ENCODE measurements at regions not wholly inside any gene's neighbourhood (a gene's known extent, or its start where the extent isn't known, plus 50 kb on each side); places are given as distances from the start of the nearest gene placed in this dataset.
"Not testable (repeated sequence)": the region's sequence is repeated elsewhere in the genome, so short reads cannot be mapped to it uniquely, and the experiment has no call there.

GRCh38 chr12:73973486-73973885 is 564.1 kb upstream of the ATXN7L3B start:
- H3K36me3 ChIP-seq = no peaks in the 10 kb centered on the region
- H3K27ac ChIP-seq = no peak overlapping the region
- no peak overlapping the region for H3K4me3 ChIP-seq
- H3K27me3 ChIP-seq = no peaks in the 10 kb centered on the region
- TF ChIP-seq EP300 (IDR thresholded peaks at IDR 0.05) = no peak
- TF ChIP-seq POLR2AphosphoS5 (IDR thresholded peaks at IDR 0.05) = no peak
- TF ChIP-seq POLR2A (IDR thresholded peaks at IDR 0.05) = no peak
- TF ChIP-seq CTCF (IDR thresholded peaks at IDR 0.05) = no peak
- 59% methylated on average over 1 of the region's 1 CpG for WGBS
- DNase-seq (ENCODE audit: low spot score in 2 of 2) = no peak
- H3K9me3 ChIP-seq = no peaks in the 10 kb centered on the region
- H3K4me1 ChIP-seq = no peaks in the 10 kb centered on the region

GRCh38 chr12:73984552-73984951 is 553.1 kb upstream of the ATXN7L3B start:
- DNase-seq (ENCODE audit: low spot score in 2 of 2) = no peak
- Histone ChIP-seq H3K4me3 (no peak overlapping the region), H3K27ac (no peak overlapping the region), H3K36me3 (no peaks in the 10 kb centered on the region), H3K4me1 (no peaks in the 10 kb centered on the region), H3K9me3 (no peaks in the 10 kb centered on the region), H3K27me3 (no peaks in the 10 kb centered on the region)
- WGBS = 89% methylated on average over 1 of the region's 1 CpG
- TF ChIP-seq POLR2A (IDR thresholded peaks at IDR 0.05) (no peak), EP300 (IDR thresholded peaks at IDR 0.05) (no peak), CTCF (IDR thresholded peaks at IDR 0.05) (no peak), POLR2AphosphoS5 (IDR thresholded peaks at IDR 0.05) (no peak)

- TF ChIP-seq POLR2A (IDR thresholded peaks at IDR 0.05) (no peak), CTCF (IDR thresholded peaks at IDR 0.05) (no peak), POLR2AphosphoS5 (IDR thresholded peaks at IDR 0.05) (no peak), EP300 (IDR thresholded peaks at IDR 0.05) (no peak)
- H3K9me3 ChIP-seq = no peaks in the 10 kb centered on the region
- H3K4me1 ChIP-seq = no peaks in the 10 kb centered on the region
- no peaks in the 10 kb centered on the region for H3K27me3 ChIP-seq
- H3K4me3 ChIP-seq = no peak overlapping the region
- no peak for DNase-seq (ENCODE audit: low spot score in 2 of 2)
- no peak overlapping the region for H3K27ac ChIP-seq
- H3K36me3 ChIP-seq = no peaks in the 10 kb centered on the region
- WGBS = 63% methylated on average over 3 of the region's 3 CpGs
Measured at GRCh38 chr12:73991138-73991537, 546.5 kb upstream of the ATXN7L3B start.

- no peak overlapping the region for H3K4me3 ChIP-seq
- WGBS = 79% methylated on average over 1 of the region's 1 CpG
- H3K27me3 ChIP-seq = no peaks in the 10 kb centered on the region
- no peaks in the 10 kb centered on the region for H3K36me3 ChIP-seq
- no peak overlapping the region for H3K27ac ChIP-seq
- TF ChIP-seq POLR2AphosphoS5 (IDR thresholded peaks at IDR 0.05) (no peak), POLR2A (IDR thresholded peaks at IDR 0.05) (no peak), CTCF (IDR thresholded peaks at IDR 0.05) (no peak), EP300 (IDR thresholded peaks at IDR 0.05) (no peak)
- H3K4me1 ChIP-seq = no peaks in the 10 kb centered on the region
- DNase-seq (ENCODE audit: low spot score in 2 of 2) = no peak
- H3K9me3 ChIP-seq = no peaks in the 10 kb centered on the region
Measured at GRCh38 chr12:73998894-73999293, 538.7 kb upstream of the ATXN7L3B start.

GRCh38 chr12:74015118-74015517 is 522.5 kb upstream of the ATXN7L3B start:
- Histone ChIP-seq H3K27ac (no peak overlapping the region), H3K36me3 (no peaks in the 10 kb centered on the region), H3K27me3 (no peaks in the 10 kb centered on the region), H3K4me1 (no peaks in the 10 kb centered on the region), H3K9me3 (no peaks in the 10 kb centered on the region), H3K4me3 (no peak overlapping the region)
- TF ChIP-seq CTCF (IDR thresholded peaks at IDR 0.05) (no peak), EP300 (IDR thresholded peaks at IDR 0.05) (no peak), POLR2AphosphoS5 (IDR thresholded peaks at IDR 0.05) (no peak), POLR2A (IDR thresholded peaks at IDR 0.05) (no peak)
- WGBS = 92% methylated on average over 5 of the region's 5 CpGs
- DNase-seq (ENCODE audit: low spot score in 2 of 2) = no peak

GRCh38 chr12:74016324-74016723 is 521.3 kb upstream of the ATXN7L3B start:
- H3K4me1 ChIP-seq; H3K27ac ChIP-seq; DNase-seq (ENCODE audit: low spot score in 2 of 2); H3K27me3 ChIP-seq; H3K36me3 ChIP-seq; H3K4me3 ChIP-seq; H3K9me3 ChIP-seq: not testable (repeated sequence)
- WGBS = 88% methylated on average over 5 of the region's 5 CpGs

All from suprapubic skin (tissue), 4 donors.